ENCODE measurements at regions not wholly inside any gene's neighbourhood (a gene's known extent, or its start where the extent isn't known, plus 50 kb on each side); places are given as distances from the start of the nearest gene placed in this dataset.

DNA sequence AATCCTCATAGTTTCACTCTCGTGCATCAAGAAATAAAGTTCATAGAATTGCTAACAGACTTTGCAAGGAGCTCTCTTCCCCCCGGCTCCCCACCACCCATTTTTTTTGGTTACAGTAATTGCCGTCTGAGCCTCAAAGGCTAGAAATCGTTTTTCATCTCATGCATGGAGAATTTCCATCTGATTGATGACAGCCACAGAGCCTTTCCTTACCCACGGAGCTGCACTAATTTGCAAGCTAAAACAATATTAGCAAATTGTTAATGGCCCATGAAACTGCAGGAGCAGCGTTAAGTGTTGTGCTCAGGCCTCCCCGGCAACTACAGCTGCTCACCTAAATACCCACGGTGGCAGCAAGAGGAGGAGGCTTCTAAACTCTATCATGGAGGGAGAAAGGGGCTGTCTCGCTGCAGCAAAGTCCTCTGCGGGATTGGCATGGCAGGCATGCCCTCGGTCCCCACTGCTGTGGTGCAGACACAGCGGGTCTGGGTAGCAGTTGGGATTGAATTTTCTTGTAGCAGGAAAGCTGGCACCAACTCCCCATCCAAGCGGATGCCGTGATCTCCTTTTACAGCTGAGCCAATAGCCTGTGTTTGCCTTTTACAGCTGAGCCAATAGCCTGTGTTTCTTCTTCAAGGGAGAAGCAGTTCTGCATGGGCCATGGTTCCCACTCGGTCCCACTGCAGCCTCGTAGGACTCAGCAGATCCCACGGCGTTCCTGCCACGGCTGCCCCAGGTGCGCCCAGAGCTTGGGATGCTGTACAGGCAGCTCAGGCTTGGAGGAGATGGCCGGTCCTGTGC, 412.3 kb downstream of the BRD1 start:
- H3K4me3 ChIP-seq (ENCODE audit: low read depth in 1 of 2, low read length in 2 of 2), result no peak overlapping the region
- H3K9me3 ChIP-seq (ENCODE audit: control insufficient read depth in 1 of 2, low read length in 2 of 2), result no peaks in the 10 kb centered on the region
- no peaks in the 10 kb centered on the region for H3K4me1 ChIP-seq (ENCODE audit: control insufficient read depth in 1 of 2, insufficient read depth in 2 of 2, low read length in 2 of 2)
- no peaks in the 10 kb centered on the region for H3K36me3 ChIP-seq (ENCODE audit: control insufficient read depth in 1 of 2, insufficient read depth in 2 of 2, low read length in 2 of 2)
- no peaks in the 10 kb centered on the region for H3K27me3 ChIP-seq (ENCODE audit: control insufficient read depth in 1 of 2, insufficient read depth in 2 of 2, low read length in 2 of 2)
- no peak overlapping the region for H3K9ac ChIP-seq (ENCODE audit: low read depth in 1 of 2, low read length in 2 of 2)
- no peak overlapping the region for H3K27ac ChIP-seq (ENCODE audit: low read depth, low read length)

DNA sequence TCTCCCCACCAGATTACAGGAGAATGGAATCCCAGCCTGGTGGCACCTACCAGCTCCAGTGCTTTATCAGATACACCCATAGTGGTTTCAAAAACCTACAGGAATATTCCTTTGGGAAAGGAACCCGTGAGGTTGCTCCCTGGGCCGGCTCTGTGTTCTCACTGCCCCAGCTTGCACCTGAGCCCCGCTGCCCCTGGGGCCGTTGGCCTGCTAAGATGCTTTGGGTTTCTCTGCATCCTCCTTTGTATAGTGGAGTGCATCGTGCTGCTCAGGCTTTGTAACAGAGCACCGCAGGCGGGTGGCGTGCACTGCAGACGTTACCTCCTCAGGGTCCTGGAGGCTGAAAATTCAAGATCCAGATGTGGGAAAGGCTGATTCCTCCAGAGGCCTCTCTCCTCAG, 414.1 kb downstream of the BRD1 start:
- H3K27me3 ChIP-seq (ENCODE audit: control insufficient read depth in 1 of 2, insufficient read depth in 2 of 2, low read length in 2 of 2), result no peaks in the 10 kb centered on the region
- H3K27ac ChIP-seq (ENCODE audit: low read depth, low read length), result no peak overlapping the region
- no peaks in the 10 kb centered on the region for H3K9me3 ChIP-seq (ENCODE audit: control insufficient read depth in 1 of 2, low read length in 2 of 2)
- no peaks in the 10 kb centered on the region for H3K36me3 ChIP-seq (ENCODE audit: control insufficient read depth in 1 of 2, insufficient read depth in 2 of 2, low read length in 2 of 2)
- H3K9ac ChIP-seq (ENCODE audit: low read depth in 1 of 2, low read length in 2 of 2), result no peak overlapping the region
- no peaks in the 10 kb centered on the region for H3K4me1 ChIP-seq (ENCODE audit: control insufficient read depth in 1 of 2, insufficient read depth in 2 of 2, low read length in 2 of 2)
- no peak overlapping the region for H3K4me3 ChIP-seq (ENCODE audit: low read depth in 1 of 2, low read length in 2 of 2)

GRCh38 chr22:49413146-49413545, 414.5 kb downstream of the BRD1 start:
- H3K4me3 ChIP-seq (ENCODE audit: low read depth in 1 of 2, low read length in 2 of 2), result no peak overlapping the region
- H3K36me3 ChIP-seq (ENCODE audit: control insufficient read depth in 1 of 2, insufficient read depth in 2 of 2, low read length in 2 of 2), result no peaks in the 10 kb centered on the region
- no peaks in the 10 kb centered on the region for H3K27me3 ChIP-seq (ENCODE audit: control insufficient read depth in 1 of 2, insufficient read depth in 2 of 2, low read length in 2 of 2)
- H3K27ac ChIP-seq (ENCODE audit: low read depth, low read length), result no peak overlapping the region
- no peaks in the 10 kb centered on the region for H3K4me1 ChIP-seq (ENCODE audit: control insufficient read depth in 1 of 2, insufficient read depth in 2 of 2, low read length in 2 of 2)
- H3K9me3 ChIP-seq (ENCODE audit: control insufficient read depth in 1 of 2, low read length in 2 of 2), result no peaks in the 10 kb centered on the region
- H3K9ac ChIP-seq (ENCODE audit: low read depth in 1 of 2, low read length in 2 of 2), result no peak overlapping the region

DNA sequence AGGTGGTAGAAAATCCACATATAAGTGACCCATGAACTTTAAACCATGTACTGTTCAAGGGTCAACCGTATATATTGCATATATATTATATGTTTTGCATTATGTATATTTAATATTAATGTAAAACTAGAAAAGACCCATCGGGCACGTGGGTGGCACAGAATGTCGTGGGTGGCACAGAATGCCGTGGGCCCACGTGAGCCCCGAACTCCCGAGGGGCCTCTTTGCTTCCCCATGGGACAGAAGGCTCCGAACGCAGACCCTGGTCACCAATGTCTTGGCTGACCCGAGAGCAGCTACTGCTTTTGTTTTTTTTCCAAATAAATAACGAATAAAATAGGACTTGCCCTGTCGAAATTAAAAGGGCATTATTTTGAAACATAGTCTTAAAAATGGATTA, 415.4 kb downstream of the BRD1 start:
- no peak overlapping the region for H3K27ac ChIP-seq (ENCODE audit: low read depth, low read length)
- H3K9ac ChIP-seq (ENCODE audit: low read depth in 1 of 2, low read length in 2 of 2), result no peak overlapping the region
- H3K36me3 ChIP-seq (ENCODE audit: control insufficient read depth in 1 of 2, insufficient read depth in 2 of 2, low read length in 2 of 2), result no peaks in the 10 kb centered on the region
- H3K27me3 ChIP-seq (ENCODE audit: control insufficient read depth in 1 of 2, insufficient read depth in 2 of 2, low read length in 2 of 2), result no peaks in the 10 kb centered on the region
- H3K4me3 ChIP-seq (ENCODE audit: low read depth in 1 of 2, low read length in 2 of 2), result no peak overlapping the region
- H3K9me3 ChIP-seq (ENCODE audit: control insufficient read depth in 1 of 2, low read length in 2 of 2), result no peaks in the 10 kb centered on the region
- H3K4me1 ChIP-seq (ENCODE audit: control insufficient read depth in 1 of 2, insufficient read depth in 2 of 2, low read length in 2 of 2), result no peaks in the 10 kb centered on the region

DNA sequence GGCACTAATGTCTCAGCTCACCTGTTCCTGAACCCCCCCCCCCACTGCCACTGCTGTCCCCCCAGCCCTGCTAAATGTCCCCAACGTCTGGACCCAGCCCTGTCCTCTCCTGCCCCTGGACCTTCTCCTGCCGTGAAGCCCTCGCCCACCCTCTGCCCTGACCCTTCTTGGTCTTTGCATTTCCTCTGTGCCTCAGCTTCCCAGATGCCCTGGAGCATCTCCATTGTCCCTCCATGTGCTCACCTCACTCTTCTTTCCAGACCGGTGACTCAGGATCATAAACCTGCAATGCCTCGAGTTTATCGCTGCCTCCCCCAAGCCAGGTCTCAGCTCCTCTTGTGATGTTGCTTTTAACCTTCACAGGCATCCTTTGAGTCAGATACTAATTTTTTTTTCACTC, 416.4 kb downstream of the BRD1 start:
- Histone ChIP-seq H3K27ac (ENCODE audit: low read depth, low read length) (no peak overlapping the region), H3K4me1 (ENCODE audit: control insufficient read depth in 1 of 2, insufficient read depth in 2 of 2, low read length in 2 of 2) (no peaks in the 10 kb centered on the region), H3K36me3 (ENCODE audit: control insufficient read depth in 1 of 2, insufficient read depth in 2 of 2, low read length in 2 of 2) (no peaks in the 10 kb centered on the region), H3K9ac (ENCODE audit: low read depth in 1 of 2, low read length in 2 of 2) (no peak overlapping the region), H3K4me3 (ENCODE audit: low read depth in 1 of 2, low read length in 2 of 2) (no peak overlapping the region), H3K9me3 (ENCODE audit: control insufficient read depth in 1 of 2, low read length in 2 of 2) (no peaks in the 10 kb centered on the region), H3K27me3 (ENCODE audit: control insufficient read depth in 1 of 2, insufficient read depth in 2 of 2, low read length in 2 of 2) (no peaks in the 10 kb centered on the region)

DNA sequence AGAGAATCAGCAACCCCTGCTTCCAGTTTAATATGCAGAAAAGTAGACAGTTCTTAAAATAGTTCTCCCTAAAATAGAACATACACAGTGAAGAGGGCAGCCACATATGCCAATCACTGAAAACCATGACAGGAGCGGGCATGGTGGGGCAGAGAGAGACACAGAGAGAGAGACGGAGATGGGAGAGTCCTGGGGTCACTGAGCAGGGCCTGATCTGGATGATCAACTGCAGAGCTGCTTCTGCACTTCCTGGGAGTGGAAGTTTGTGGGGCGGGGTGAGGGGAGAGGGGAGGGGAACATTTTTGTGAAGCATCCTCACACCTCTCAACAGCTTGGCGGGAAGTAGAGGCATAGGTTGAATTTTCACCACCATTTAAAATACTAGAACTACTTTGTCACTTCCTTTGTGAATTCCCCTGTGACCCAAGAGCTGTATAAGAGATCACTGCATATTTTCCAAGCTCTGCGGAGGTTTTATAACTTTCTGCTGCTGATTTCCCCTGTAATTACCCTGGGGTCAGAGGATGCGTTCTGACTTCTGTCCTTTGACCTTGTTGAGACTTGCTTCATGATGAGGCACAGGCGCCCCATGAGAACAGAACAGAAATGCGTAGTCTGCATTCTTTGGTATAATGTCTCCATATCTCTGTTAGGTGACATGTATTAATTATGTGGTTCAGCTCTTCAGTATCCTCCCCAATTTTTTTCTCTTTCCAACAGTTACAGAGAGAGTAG, 419.4 kb downstream of the BRD1 start:
- no peak overlapping the region for H3K4me3 ChIP-seq (ENCODE audit: low read depth in 1 of 2, low read length in 2 of 2)
- H3K36me3 ChIP-seq (ENCODE audit: control insufficient read depth in 1 of 2, insufficient read depth in 2 of 2, low read length in 2 of 2), result no peaks in the 10 kb centered on the region
- no peaks in the 10 kb centered on the region for H3K27me3 ChIP-seq (ENCODE audit: control insufficient read depth in 1 of 2, insufficient read depth in 2 of 2, low read length in 2 of 2)
- H3K9me3 ChIP-seq (ENCODE audit: control insufficient read depth in 1 of 2, low read length in 2 of 2), result no peaks in the 10 kb centered on the region
- no peaks in the 10 kb centered on the region for H3K4me1 ChIP-seq (ENCODE audit: control insufficient read depth in 1 of 2, insufficient read depth in 2 of 2, low read length in 2 of 2)
- no peak overlapping the region for H3K9ac ChIP-seq (ENCODE audit: low read depth in 1 of 2, low read length in 2 of 2)
- no peak overlapping the region for H3K27ac ChIP-seq (ENCODE audit: low read depth, low read length)

DNA sequence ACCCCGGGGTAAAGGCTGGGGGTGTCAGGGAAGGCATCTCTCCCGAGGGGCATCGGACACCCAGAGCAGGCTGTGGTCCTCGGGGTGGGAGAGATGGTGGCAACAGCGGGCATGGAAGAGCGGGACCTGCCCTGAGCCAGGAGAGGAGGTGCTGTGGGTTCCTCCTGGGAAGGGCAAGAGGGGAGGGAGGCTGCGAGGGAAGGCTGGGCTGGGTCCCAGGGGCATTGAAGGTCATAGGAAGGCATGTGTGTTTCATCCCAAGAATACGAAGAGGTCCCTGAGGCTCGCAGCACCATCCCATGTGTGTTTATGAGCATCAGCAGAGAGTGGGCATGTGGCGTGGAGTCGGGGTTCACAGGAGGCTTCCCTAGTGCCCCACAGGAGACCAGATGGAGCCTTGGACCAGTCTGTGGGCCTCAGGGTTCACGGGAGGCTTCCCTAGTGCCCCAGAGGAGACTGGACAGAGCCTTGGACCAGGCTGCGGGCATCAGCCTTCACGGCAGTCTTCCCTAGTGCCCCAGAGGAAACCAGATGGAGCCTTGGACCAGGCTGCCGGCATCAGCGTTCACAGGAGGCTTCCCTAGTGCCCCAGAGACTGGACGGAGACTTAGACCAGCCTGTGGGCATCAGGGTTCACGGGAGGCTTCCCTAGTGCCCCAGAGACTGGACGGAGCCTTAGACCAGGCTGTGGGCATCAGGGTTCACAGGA, 420.6 kb downstream of the BRD1 start:
- H3K9ac ChIP-seq (ENCODE audit: low read depth in 1 of 2, low read length in 2 of 2), result no peak overlapping the region
- no peaks in the 10 kb centered on the region for H3K27me3 ChIP-seq (ENCODE audit: control insufficient read depth in 1 of 2, insufficient read depth in 2 of 2, low read length in 2 of 2)
- H3K4me3 ChIP-seq (ENCODE audit: low read depth in 1 of 2, low read length in 2 of 2), result no peak overlapping the region

GRCh38 chr22:49406047-49406650, 421.5 kb downstream of the BRD1 start:
- Histone ChIP-seq H3K9me3 (ENCODE audit: control insufficient read depth in 1 of 2, low read length in 2 of 2) (no peaks in the 10 kb centered on the region), H3K27ac (ENCODE audit: low read depth, low read length) (no peak overlapping the region), H3K4me1 (ENCODE audit: control insufficient read depth in 1 of 2, insufficient read depth in 2 of 2, low read length in 2 of 2) (no peaks in the 10 kb centered on the region), H3K27me3 (ENCODE audit: control insufficient read depth in 1 of 2, insufficient read depth in 2 of 2, low read length in 2 of 2) (no peaks in the 10 kb centered on the region), H3K9ac (ENCODE audit: low read depth in 1 of 2, low read length in 2 of 2) (no peak overlapping the region), H3K36me3 (ENCODE audit: control insufficient read depth in 1 of 2, insufficient read depth in 2 of 2, low read length in 2 of 2) (no peaks in the 10 kb centered on the region), H3K4me3 (ENCODE audit: low read depth in 1 of 2, low read length in 2 of 2) (no peak overlapping the region)

More for the DNA sequence above, 420.6 kb downstream of the BRD1 start:
- H3K4me1 ChIP-seq (ENCODE audit: control insufficient read depth in 1 of 2, insufficient read depth in 2 of 2, low read length in 2 of 2), result no peaks in the 10 kb centered on the region
- no peaks in the 10 kb centered on the region for H3K9me3 ChIP-seq (ENCODE audit: control insufficient read depth in 1 of 2, low read length in 2 of 2)
- no peak overlapping the region for H3K27ac ChIP-seq (ENCODE audit: low read depth, low read length)
- H3K36me3 ChIP-seq (ENCODE audit: control insufficient read depth in 1 of 2, insufficient read depth in 2 of 2, low read length in 2 of 2), result no peaks in the 10 kb centered on the region

DNA sequence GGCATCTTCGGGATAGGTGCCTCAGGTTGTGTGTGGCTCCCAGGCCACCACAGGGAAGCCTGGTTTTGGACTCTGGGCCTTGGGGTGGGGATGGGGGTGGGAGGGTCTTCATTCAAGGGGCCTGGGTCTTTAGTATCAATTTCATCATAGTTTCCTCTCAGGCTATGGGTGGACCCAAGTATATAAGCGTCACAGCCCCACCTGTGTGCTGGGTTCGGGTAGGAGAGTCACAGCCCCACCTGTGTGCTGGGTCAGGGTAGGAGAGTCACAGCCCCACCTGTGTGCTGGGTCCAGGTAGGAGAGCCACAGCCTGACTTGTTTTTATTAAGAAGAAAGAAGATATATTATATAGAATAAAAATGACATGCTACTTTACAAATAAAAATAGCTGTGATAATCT, 422.1 kb downstream of the BRD1 start:
- H3K27ac ChIP-seq (ENCODE audit: low read depth, low read length), result no peak overlapping the region
- H3K4me1 ChIP-seq (ENCODE audit: control insufficient read depth in 1 of 2, insufficient read depth in 2 of 2, low read length in 2 of 2), result no peaks in the 10 kb centered on the region
- no peaks in the 10 kb centered on the region for H3K27me3 ChIP-seq (ENCODE audit: control insufficient read depth in 1 of 2, insufficient read depth in 2 of 2, low read length in 2 of 2)
- no peak overlapping the region for H3K4me3 ChIP-seq (ENCODE audit: low read depth in 1 of 2, low read length in 2 of 2)
- no peaks in the 10 kb centered on the region for H3K9me3 ChIP-seq (ENCODE audit: control insufficient read depth in 1 of 2, low read length in 2 of 2)
- no peaks in the 10 kb centered on the region for H3K36me3 ChIP-seq (ENCODE audit: control insufficient read depth in 1 of 2, insufficient read depth in 2 of 2, low read length in 2 of 2)
- H3K9ac ChIP-seq (ENCODE audit: low read depth in 1 of 2, low read length in 2 of 2), result no peak overlapping the region

Data from duodenal mucosa (tissue), 2 donors.